NOMO-1 treated with dmso at 0.1 percent for 144 hours (cell line): ENCODE measurements at regions not wholly inside any gene's neighbourhood (a gene's known extent, or its start where the extent isn't known, plus 50 kb on each side); places are given as distances from the start of the nearest gene placed in this dataset.

Experiments
- DNase-seq: peaks from one replicate; lab custom pipeline; 2025; ENCODE audit not compliant: unreplicated experiment; lab: John Stamatoyannopoulos, UW

DNA sequence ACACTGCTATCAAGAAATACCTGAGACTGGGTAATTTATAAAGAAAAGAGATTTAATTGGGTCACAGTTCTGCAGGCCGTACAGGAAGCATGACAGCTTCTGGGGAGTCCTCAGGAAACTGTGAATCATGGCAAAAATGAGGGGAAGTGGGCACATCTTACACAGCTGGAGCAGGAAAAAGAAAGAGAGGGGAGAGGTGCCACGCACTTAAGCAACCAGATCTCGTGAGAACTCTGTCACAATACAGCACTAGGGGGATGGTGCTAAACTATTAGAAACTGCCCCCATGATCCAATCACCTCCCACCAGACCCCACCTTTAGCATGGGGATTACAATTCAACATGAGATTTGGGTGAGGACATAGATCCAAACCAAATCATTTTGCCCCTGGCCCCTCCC lies 105.5 kb upstream of the CPLX2 start:
- DNase-seq: peak; percentile 2

GRCh38 chr5:175766963-175767362 lies 104.4 kb upstream of the CPLX2 start:
- no peak for DNase-seq

GRCh38 chr5:175772747-175773533 lies 98.4 kb upstream of the CPLX2 start:
- no peak for DNase-seq

DNA sequence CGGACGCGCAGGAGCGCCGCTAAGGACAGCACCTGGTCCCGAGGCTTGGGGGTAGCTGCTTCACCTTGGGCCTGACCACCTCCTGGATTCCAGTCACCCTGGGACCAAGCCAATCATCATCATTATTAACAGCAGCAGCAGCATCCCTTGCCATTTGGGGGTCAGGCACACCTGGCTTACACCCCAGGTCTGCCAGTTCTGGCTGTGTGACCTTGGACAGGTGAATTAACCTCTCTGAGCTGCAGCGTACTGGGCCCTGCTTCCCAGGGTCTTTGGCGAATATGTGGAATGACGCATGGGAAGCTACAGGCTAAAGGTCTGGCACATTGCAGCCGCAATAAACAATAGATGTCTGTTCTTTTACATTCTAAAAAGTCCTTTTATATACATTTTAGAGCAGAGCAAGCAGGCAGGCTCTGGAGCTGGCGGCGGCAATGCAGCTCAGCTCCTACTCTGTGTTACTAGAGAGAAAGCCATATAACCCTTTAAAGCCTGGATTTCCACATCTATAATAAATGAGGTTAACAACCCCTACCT lies 97.8 kb upstream of the CPLX2 start:
- no peak for DNase-seq

DNA sequence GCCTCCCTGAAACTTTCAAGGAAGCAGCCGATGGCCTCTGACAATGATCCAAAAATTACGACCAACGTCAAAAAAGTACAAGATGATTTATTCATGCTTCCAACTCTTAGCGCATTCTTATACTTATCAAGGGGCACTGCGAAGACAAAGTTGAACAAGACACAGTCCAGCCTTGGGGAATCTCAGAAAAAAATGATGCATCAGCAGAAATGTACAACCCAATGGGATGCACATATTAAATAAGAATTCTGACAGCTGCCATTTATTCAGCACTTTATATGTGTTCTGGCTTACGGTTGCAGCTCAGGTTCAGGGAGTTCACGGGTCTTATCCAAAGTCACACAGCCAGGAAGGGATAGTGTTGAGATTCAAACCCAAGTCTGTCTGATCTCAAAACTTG lies 96.0 kb upstream of the CPLX2 start:
- no peak for DNase-seq

DNA sequence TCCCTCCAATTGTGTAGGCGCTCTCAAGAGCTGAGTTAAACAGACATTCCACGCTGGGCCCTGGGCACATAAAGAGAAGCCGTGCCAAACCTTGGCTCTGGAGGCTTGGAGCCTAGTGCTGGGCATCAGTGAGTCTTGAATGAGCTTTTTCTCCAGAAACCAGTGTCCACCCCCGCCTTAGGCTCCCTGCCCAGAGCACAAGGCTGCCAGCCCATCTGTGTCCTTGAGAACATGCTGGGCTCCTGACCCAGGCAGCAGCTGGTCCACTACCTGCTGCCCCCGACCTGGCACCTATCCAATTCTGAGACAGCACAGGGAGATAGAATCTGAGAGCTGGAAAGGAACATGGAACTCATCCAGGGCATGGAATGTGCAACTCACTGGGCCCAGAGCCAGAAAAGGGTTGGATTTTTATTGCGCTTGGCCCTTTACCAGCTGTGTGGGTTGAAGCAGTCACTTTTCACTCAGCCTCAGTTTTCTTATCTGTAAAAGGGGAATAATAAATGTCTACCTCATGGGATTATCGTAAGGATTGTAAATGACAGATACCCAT lies 92.4 kb upstream of the CPLX2 start:
- DNase-seq: no peak

GRCh38 chr5:175783739-175784138 lies 87.6 kb upstream of the CPLX2 start:
- no peak for DNase-seq

- DNase-seq: no peak
Measured at GRCh38 chr5:175784230-175784629, 87.1 kb upstream of the CPLX2 start.

DNA sequence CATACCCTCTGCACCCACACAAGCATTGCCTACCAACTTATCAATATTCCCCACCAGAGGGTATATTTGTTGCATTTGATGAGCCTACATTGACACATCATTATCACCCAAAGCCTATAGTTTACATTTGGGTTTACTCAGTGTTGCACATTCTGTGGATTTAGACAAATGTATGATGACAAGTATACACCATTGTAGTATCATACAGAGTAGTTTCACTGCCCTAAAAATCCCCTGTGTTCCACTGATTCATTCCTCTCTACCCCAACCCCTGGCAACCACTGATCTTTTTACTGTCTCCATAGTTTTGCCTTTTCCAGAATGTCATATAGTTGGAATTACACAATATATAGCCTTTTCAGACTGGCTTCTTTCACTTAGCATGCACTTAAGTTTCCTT lies 85.7 kb upstream of the CPLX2 start:
- DNase-seq: no peak

- no peak for DNase-seq
Measured at GRCh38 chr5:175788155-175788787, 83.1 kb upstream of the CPLX2 start.

GRCh38 chr5:175789670-175790069 lies 81.7 kb upstream of the CPLX2 start:
- DNase-seq: no peak

DNA sequence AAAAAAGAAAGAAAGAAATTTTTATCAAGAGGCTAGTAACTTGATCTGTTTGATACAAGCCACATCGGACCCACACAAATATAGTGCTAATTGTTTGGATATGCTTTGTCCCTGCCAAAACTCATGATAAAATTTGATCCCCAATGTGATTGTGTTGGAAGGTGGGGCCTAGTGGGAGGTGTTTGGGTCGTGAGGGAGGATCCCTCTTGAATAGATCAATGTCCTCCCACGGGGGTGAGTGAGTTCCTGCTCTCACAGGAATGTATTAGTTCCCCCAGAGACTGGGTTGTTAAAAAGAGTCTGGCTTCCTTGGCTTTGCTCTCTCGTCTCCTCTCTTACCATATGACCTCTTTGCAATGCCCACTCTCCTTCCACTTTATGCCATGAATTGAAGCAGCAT lies 80.6 kb upstream of the CPLX2 start:
- no peak for DNase-seq

DNA sequence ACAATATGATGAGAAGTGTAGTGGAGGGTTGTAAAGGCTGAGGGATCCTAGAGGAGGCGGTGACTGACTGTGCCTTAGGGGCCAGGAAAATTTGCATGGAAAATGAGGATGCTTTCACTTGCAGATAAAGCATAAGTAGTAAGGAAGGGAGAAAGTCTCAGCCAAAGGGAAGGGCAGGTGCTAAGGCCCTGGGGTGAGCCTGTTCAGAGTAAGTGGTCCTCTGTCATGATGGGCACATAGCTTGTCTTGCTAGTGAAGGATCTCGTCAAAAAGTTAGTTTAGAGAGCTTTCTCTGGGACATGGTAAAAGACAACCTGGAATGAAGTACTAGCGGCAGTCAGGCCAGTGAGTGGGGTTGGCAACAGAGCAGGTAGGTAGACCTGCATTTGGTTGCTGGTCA lies 75.4 kb upstream of the CPLX2 start:
- DNase-seq: no peak

DNA sequence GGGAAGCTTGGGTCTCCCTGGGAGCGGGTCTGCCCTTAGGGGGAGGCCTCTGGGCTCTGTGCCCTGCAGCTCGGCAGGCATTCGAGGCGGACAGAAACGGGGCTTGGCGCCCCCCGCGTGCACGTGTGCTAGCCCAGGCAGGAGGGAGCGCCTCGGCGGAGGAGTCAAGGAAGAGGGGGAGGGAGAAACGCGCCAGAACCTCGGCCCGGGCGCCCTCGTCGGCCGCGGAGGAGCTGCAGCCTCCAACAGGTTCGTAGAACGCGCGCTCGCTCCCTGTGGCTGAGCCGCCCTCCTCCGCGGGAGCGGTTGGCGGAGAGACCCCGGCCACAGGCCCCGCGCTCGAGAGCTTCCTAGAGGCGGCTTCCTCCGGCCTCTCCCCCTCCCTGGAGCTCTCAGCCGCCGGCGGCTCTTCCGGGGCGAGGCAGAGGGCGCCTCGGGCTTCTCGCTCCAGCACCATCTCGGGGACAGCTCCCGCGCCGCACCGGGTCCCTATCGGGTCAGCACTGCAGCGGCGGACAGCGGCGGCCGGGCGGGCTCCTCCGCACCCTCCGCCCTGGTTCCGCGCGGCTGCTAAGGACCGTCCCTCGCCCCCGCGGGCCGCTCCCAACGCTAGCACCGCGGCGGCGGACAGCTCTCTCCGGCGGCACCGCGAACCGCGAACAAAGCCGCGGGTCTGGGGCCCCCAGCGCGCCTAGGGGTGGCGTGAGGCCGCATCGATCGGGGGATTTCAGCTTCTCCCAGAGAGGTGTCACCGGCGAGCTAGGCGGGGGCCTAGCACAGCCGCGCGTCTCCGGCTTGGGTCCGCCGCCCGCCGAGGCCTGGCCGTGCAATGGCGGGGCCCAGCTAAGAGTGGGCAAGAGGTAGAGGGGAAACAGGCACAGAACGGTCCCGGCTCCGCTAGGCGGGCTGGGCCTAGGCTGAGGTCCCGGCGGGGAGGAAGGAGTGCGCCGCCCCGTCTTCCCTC lies 74.6 kb upstream of the CPLX2 start:
- DNase-seq: peak; percentile 54

DNA sequence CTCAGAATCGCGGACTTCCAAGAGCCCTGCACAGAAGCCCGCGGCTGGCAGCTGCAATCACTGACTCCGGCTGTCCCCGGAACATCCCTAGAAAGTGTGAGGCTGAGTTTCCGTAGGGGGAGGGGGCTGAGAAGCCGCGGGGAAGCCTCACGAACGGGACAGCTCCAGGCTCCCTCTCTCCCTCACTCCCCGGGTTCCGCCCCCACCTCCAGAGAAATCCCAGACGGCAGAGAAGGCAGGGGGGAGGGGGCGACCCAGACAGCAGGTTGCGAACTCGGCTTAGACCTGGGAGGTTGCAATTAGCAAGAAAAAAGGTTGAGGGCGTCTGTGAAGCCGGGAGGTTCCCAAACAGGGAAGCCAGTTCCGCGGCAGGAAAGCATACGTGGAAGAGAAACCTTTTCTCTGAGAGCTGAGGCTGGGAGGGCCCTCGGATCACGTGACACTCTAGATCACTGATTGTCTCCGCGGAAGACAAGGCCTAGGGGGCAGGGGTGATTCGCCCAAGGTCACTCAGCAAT lies 73.8 kb upstream of the CPLX2 start:
- no peak for DNase-seq

- no peak for DNase-seq
Measured at GRCh38 chr5:175798626-175799025, 72.8 kb upstream of the CPLX2 start.

DNA sequence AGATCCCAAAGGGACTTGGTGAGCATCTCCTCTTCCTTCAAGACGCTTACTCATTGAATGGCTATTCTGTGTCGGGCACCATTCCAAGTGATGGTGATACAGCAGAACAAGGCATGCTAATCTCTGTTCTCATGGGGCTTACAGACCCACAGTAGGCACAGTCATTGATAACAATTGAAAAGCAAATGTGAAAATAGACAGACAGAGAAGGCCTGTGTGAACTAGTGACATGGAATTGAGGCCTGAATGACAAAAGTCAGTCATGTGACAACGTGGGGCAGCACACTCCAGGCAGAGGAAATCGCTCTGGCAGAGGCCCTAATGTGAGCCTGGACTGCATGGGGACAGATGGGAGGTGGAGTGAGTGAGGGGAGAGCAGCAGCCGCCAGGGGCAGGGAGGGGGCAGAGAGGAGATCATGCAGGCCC lies 70.7 kb upstream of the CPLX2 start:
- DNase-seq: no peak

DNA sequence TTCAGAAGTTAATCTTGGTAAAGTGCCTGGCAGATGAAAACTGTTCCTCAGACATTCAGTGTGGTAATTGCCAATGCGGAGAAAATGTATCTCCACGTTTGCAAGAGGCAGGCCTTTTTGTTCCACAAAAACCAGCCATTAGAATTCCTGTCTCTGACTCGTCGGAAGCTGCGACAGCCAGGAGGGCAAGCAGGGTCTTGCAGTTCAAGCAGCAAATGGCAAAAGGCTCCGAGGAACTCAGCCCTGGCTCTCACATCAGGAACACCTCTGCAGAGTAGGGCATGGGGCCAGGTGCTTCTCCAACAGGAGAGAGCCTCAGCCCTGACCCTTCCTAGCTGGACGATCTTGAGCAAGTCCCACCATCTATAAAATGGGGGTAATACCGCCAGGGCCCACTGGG lies 69.0 kb upstream of the CPLX2 start:
- no peak for DNase-seq

GRCh38 chr5:175803254-175803653 lies 68.1 kb upstream of the CPLX2 start:
- DNase-seq: no peak

DNA sequence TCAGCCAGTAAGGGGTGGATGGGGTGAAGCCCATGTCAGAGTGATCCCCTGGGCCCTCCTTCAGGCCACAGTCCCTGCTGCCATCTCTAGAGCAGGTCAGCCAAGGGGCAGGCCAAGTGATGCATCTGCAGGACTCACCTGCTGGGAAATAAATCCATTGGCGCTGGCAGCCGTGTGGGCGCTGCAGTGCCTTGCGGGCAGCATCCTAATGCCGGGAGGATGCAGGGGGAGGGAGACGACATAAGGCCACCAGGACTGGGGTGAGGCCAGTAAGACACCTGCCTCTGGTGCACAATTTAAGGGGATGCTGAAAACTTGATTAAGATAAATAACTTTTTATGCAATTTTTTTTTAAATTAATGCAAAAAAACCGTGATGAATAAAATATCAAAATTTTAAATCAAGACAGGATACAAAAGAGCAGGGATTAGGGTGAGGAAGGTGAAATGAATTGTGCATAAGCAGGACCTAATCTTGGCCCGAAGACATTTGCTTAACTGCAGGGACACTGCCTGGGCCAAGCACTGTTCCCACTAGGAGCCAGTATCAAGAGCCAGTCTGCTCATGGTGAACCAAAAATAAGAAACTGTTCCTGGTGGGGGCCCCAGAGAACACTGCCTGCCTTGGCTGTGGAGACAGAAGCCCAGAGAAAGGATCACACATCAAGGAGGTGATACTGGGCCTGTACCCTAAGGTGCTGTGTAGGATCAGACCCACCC lies 67.5 kb upstream of the CPLX2 start:
- no peak for DNase-seq
